A673 (cell line): ENCODE measurements at regions not wholly inside any gene's neighbourhood (a gene's known extent, or its start where the extent isn't known, plus 50 kb on each side); places are given as distances from the start of the nearest gene placed in this dataset.

ENCODE experiments used
- BruUV-seq: library from RNA; stranded (reverse); fragments of 400-500 nt; replicated peaks from 2 replicates; lab custom pipeline; 2021; lab: Mats Ljungman, UMichigan
- CTCF ChIA-PET: fragments of 300-600 bp; sonication (Branson Sonifier 250); formaldehyde crosslinking; loops from one replicate; lab custom pipeline; 2022; ENCODE audit warnings: antibody characterized with exemption; lab: Charles Lee
- POLR2A ChIA-PET: fragments of 300-600 bp; sonication (Branson Sonifier 250); formaldehyde crosslinking; loops from one replicate; lab custom pipeline; 2022; ENCODE audit warnings: antibody characterized with exemption; ENCODE audit not compliant: low non-redundant PET; lab: Charles Lee
- DNase-seq: peaks from one replicate; pipeline ENCODE4 v3.0.0-alpha.2; 2015; ENCODE audit warnings: low spot score
- H3K27ac ChIP-seq: fragments of 200-600 bp; sonication (generic); 2 replicates; pipeline ENCODE4 v1.5.1; 2016; ENCODE audit warnings: mixed run types, low read depth, mild to moderate bottlenecking, mixed read lengths, antibody characterized with exemption, low read length; ENCODE audit not compliant: poor library complexity, severe bottlenecking
- H3K27me3 ChIP-seq: fragments of 200-600 bp; sonication (generic); replicated peaks from 2 replicates; pipeline ENCODE4 v1.6.1; 2017; ENCODE audit warnings: mixed run types, low read depth, mild to moderate bottlenecking, mixed read lengths, antibody characterized with exemption, low read length; ENCODE audit not compliant: insufficient read depth, poor library complexity
- H3K36me3 ChIP-seq: fragments of 200-600 bp; sonication (generic); 2 replicates; pipeline ENCODE4 v1.6.1; 2016; ENCODE audit warnings: mixed run types, mild to moderate bottlenecking, mixed read lengths, antibody characterized with exemption, low read length; ENCODE audit not compliant: insufficient read depth, poor library complexity, severe bottlenecking
- H3K4me1 ChIP-seq: fragments of 200-600 bp; sonication (generic); 2 replicates; pipeline ENCODE4 v1.6.1; 2017; ENCODE audit warnings: mixed run types, mild to moderate bottlenecking, mixed read lengths, antibody characterized with exemption, low read length; ENCODE audit not compliant: insufficient read depth, poor library complexity, severe bottlenecking
- H3K4me3 ChIP-seq: fragments of 200-600 bp; sonication (generic); 2 replicates; pipeline ENCODE4 v1.5.1; 2016; ENCODE audit warnings: low read depth, mixed run types, mild to moderate bottlenecking, mixed read lengths, low read length; ENCODE audit not compliant: poor library complexity, severe bottlenecking
- H3K9me3 ChIP-seq: fragments of 200-600 bp; sonication (generic); 2 replicates; pipeline ENCODE4 v1.6.1; 2016; ENCODE audit warnings: mixed run types, low read depth, mild to moderate bottlenecking, mixed read lengths, antibody characterized with exemption, low read length; ENCODE audit not compliant: poor library complexity, severe bottlenecking
- EZH2 ChIP-seq: fragments of 200-600 bp; sonication (generic); IDR thresholded peaks from 2 replicates; pipeline ENCODE4 v1.6.1; 2017; ENCODE audit warnings: borderline replicate concordance, low read depth, mild to moderate bottlenecking, mixed read lengths, antibody characterized with exemption, low read length; ENCODE audit not compliant: poor library complexity, severe bottlenecking
- intact Hi-C: fragments of 100-400 bp; cut with micrococcal nuclease; formaldehyde crosslinking; loops from one replicate; pipeline ENCODE4 v1.10.0; 2022; ENCODE audit not compliant: unreplicated experiment
- TF ChIP-seq, protein P1 (sequence below): fragments of 300-800, 200-600 bp; sonication (generic); conservative IDR thresholded peaks from 2 replicates; pipeline ENCODE4 v1.5.1; 2017; ENCODE audit warnings: low read depth, mild to moderate bottlenecking, antibody characterized with exemption, low read length, moderate library complexity, mixed read lengths

DNA sequence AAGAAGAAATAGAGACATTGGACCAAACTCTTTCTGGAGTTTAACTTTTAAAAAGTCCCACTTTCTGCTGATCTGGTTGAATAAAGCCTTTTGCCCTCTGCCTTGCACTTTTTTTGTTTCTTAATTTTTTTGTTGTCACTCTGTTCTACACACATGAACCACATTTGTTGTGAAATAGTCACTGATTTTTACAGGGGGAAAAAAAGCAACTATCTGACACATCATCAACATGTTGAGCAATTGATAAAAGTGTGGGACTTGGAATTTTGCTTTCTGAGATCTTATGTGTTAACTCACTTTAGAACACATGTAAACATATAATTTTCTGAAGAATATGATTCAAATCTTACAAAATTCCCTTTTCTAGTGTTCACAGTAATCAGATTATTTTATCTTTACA lies 414.8 kb upstream of the FIGN start:
- Histone ChIP-seq H3K27me3 (peaks cover 12% of the 10 kb centered on the region), H3K9me3 (no peaks in the 10 kb centered on the region), H3K36me3 (no peaks in the 10 kb centered on the region), H3K4me3 (no peak overlapping the region), H3K27ac (no peak overlapping the region), H3K4me1 (no peaks in the 10 kb centered on the region)
- ChIA-PET CTCF (no interaction called here), POLR2A (no interaction called here)
- DNase-seq = no peak
- no TSS peak for BruUV-seq
- TF ChIP-seq, protein P1, sequence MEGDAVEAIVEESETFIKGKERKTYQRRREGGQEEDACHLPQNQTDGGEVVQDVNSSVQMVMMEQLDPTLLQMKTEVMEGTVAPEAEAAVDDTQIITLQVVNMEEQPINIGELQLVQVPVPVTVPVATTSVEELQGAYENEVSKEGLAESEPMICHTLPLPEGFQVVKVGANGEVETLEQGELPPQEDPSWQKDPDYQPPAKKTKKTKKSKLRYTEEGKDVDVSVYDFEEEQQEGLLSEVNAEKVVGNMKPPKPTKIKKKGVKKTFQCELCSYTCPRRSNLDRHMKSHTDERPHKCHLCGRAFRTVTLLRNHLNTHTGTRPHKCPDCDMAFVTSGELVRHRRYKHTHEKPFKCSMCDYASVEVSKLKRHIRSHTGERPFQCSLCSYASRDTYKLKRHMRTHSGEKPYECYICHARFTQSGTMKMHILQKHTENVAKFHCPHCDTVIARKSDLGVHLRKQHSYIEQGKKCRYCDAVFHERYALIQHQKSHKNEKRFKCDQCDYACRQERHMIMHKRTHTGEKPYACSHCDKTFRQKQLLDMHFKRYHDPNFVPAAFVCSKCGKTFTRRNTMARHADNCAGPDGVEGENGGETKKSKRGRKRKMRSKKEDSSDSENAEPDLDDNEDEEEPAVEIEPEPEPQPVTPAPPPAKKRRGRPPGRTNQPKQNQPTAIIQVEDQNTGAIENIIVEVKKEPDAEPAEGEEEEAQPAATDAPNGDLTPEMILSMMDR = no peak
- TF ChIP-seq EZH2 = no peak
- intact Hi-C loops = no loop called here

DNA sequence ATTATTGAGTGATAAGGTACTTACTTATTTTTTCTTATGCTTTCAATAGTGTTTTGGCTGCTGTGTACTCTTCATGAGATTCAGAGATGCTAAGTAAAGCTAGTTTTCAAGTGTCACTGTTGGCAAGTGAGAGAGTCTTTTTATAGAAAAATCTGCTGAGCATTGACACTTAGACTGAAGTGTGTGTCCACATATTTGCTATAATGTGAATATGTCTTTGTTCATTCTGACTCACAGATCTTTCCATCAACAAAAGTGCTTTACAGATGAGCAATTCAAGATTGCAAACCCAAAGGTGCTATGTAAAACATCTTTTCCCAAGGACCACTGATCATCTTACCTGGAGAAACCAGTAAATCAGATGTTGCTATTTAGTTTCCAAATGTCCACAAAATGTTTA lies 410.6 kb upstream of the FIGN start:
- H3K27me3 ChIP-seq = peaks cover 8% of the 10 kb centered on the region
- ChIA-PET CTCF (no interaction called here), POLR2A (no interaction called here)
- BruUV-seq = no TSS peak
- no peaks in the 10 kb centered on the region for H3K9me3 ChIP-seq
- intact Hi-C loops = no loop called here
- no peak overlapping the region for H3K4me3 ChIP-seq
- H3K27ac ChIP-seq = no peak overlapping the region
- DNase-seq = no peak
- no peaks in the 10 kb centered on the region for H3K36me3 ChIP-seq
- TF ChIP-seq, protein P1 = no peak
- no peak for TF ChIP-seq EZH2
- no peaks in the 10 kb centered on the region for H3K4me1 ChIP-seq

DNA sequence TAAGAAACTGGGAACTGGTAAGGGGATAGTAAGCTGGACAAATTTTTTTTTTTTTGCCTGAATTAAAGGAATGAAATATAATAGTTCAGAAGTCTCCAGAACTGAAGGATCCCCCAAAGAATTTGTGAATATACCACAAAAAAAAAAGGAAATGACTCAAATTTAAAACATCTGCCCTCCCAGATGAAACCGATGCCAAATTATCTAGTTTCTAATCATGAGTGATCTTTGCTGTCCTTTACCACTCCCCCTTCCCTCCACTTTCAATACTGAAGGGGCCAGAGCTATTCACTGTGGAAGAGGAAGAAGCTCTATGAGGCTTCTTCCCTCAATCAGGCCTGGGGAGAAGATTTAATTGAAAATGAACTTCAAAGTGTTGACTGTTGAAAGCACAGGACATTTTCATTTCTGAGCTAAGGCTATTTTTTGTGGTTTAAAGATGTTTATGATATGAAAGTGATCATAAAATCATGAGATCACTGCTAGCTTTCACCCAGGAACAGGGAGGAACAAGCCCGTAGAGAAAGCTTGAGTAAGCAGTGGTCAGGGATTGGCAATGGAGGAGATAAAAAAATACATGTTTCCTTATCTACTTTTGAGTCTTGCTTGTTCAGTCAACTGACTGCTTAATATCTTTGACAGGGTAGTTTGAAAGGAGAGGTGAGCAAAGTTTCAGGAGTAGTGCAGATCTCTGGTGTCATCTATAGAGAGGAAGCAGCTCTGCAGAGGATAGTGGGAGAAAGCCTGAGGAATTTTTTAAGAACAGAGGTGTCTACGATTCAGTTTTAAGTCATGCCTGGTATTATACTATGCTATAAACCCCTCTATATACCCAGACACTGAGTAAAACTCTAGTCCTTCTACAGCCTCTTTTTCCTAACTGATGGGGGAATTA lies 409.5 kb upstream of the FIGN start:
- no peaks in the 10 kb centered on the region for H3K9me3 ChIP-seq
- intact Hi-C loops = no loop called here
- TF ChIP-seq EZH2 = no peak
- TF ChIP-seq, protein P1 = no peak
- H3K36me3 ChIP-seq = no peaks in the 10 kb centered on the region
- peaks cover 3% of the 10 kb centered on the region for H3K27me3 ChIP-seq
- ChIA-PET CTCF (no interaction called here), POLR2A (no interaction called here)
- no peak overlapping the region for H3K27ac ChIP-seq
- no peaks in the 10 kb centered on the region for H3K4me1 ChIP-seq
- DNase-seq = no peak
- BruUV-seq = no TSS peak
- H3K4me3 ChIP-seq = no peak overlapping the region
